ENCODE measurements at regions not wholly inside any gene's neighbourhood (a gene's known extent, or its start where the extent isn't known, plus 50 kb on each side); places are given as distances from the start of the nearest gene placed in this dataset.

GRCh38 chr10:44326474-44327030 is 58.3 kb downstream of the CXCL12 start:
- no peak for DNase-seq (ENCODE audit: low read depth)

GRCh38 chr10:44325596-44326307 is 59.1 kb downstream of the CXCL12 start:
- DNase-seq (ENCODE audit: low read depth): no peak

- no peak for DNase-seq (ENCODE audit: low read depth)
Measured at GRCh38 chr10:44325157-44325556, 59.7 kb downstream of the CXCL12 start.

- DNase-seq (ENCODE audit: low read depth): no peak
Measured at GRCh38 chr10:44323838-44324237, 61.1 kb downstream of the CXCL12 start.

- DNase-seq (ENCODE audit: low read depth): peak; percentile 34
Measured at GRCh38 chr10:44322137-44322536, 62.8 kb downstream of the CXCL12 start.

GRCh38 chr10:44320756-44321155 is 64.1 kb downstream of the CXCL12 start:
- no peak for DNase-seq (ENCODE audit: low read depth)

- DNase-seq (ENCODE audit: low read depth): no peak
Measured at GRCh38 chr10:44317856-44318255, 67.0 kb downstream of the CXCL12 start.

- DNase-seq (ENCODE audit: low read depth): no peak
Measured at GRCh38 chr10:44316922-44317215, 68.0 kb downstream of the CXCL12 start.

- no peak for DNase-seq (ENCODE audit: low read depth)
Measured at GRCh38 chr10:44316187-44316921, 68.5 kb downstream of the CXCL12 start.

GRCh38 chr10:44314802-44315460 is 70.0 kb downstream of the CXCL12 start:
- no peak for DNase-seq (ENCODE audit: low read depth)

- DNase-seq (ENCODE audit: low read depth): peak; percentile 23
Measured at GRCh38 chr10:44313761-44314165, 71.1 kb downstream of the CXCL12 start.

- no peak for DNase-seq (ENCODE audit: low read depth)
Measured at GRCh38 chr10:44312401-44312800, 72.5 kb downstream of the CXCL12 start.

GRCh38 chr10:44311563-44312051 is 73.3 kb downstream of the CXCL12 start:
- DNase-seq (ENCODE audit: low read depth): no peak

- DNase-seq (ENCODE audit: low read depth): no peak
Measured at GRCh38 chr10:44310762-44311562, 73.9 kb downstream of the CXCL12 start.

- DNase-seq (ENCODE audit: low read depth): no peak
Measured at GRCh38 chr10:44309939-44310761, 74.7 kb downstream of the CXCL12 start.

GRCh38 chr10:44309361-44309760 is 75.5 kb downstream of the CXCL12 start:
- no peak for DNase-seq (ENCODE audit: low read depth)

- no peak for DNase-seq (ENCODE audit: low read depth)
Measured at GRCh38 chr10:44308935-44309334, 76.0 kb downstream of the CXCL12 start.

- DNase-seq (ENCODE audit: low read depth): no peak
Measured at GRCh38 chr10:44307691-44308090, 77.2 kb downstream of the CXCL12 start.

- peak; percentile 63 for DNase-seq (ENCODE audit: low read depth)
Measured at GRCh38 chr10:44306762-44307161, 78.1 kb downstream of the CXCL12 start.

- peak; percentile 89 for DNase-seq (ENCODE audit: low read depth)
Measured at GRCh38 chr10:44306147-44306710, 78.7 kb downstream of the CXCL12 start.

All from M059J (cell line).